H9 (cell line): ENCODE measurements at regions not wholly inside any gene's neighbourhood (a gene's known extent, or its start where the extent isn't known, plus 50 kb on each side); places are given as distances from the start of the nearest gene placed in this dataset.

ENCODE experiments used
- DNase-seq: peaks from one replicate; pipeline ENCODE4 v3.0.0-alpha.2; 2017
- H2AFZ ChIP-seq: one replicate; pipeline ENCODE4 v1.6.1; 2013; ENCODE audit warnings: mild to moderate bottlenecking, low read length, control low read depth, moderate library complexity
- H2AK5ac ChIP-seq: 2 replicates; pipeline ENCODE4 v1.6.1; 2013; ENCODE audit warnings: low read length, control low read depth, mixed read lengths; ENCODE audit not compliant: insufficient read length
- H2BK120ac ChIP-seq: one replicate; pipeline ENCODE4 v1.6.1; 2013; ENCODE audit warnings: low read depth, mild to moderate bottlenecking, low read length, control low read depth, inconsistent platforms; ENCODE audit not compliant: poor library complexity, severe bottlenecking
- H2BK12ac ChIP-seq: 2 replicates; pipeline ENCODE4 v1.6.1; 2013; ENCODE audit warnings: low read length, control low read depth, mixed read lengths, low read depth; ENCODE audit not compliant: insufficient read length
- H2BK15ac ChIP-seq: 2 replicates; pipeline ENCODE4 v1.6.1; 2013; ENCODE audit warnings: low read depth, low read length, control low read depth
- H2BK20ac ChIP-seq: one replicate; pipeline ENCODE4 v1.6.1; 2013; ENCODE audit warnings: low read depth, mild to moderate bottlenecking, low read length, control low read depth, inconsistent platforms; ENCODE audit not compliant: poor library complexity, severe bottlenecking
- H2BK5ac ChIP-seq: 2 replicates; pipeline ENCODE4 v1.6.1; 2013; ENCODE audit warnings: low read length, control low read depth, mixed read lengths; ENCODE audit not compliant: insufficient read length
- H3K14ac ChIP-seq: 2 replicates; pipeline ENCODE4 v1.6.1; 2013; ENCODE audit warnings: low read length, control low read depth; ENCODE audit not compliant: insufficient read depth
- H3K18ac ChIP-seq: 2 replicates; pipeline ENCODE4 v1.6.1; 2013; ENCODE audit warnings: low read depth, mild to moderate bottlenecking, mixed read lengths, low read length, control low read depth; ENCODE audit not compliant: insufficient read length
- H3K23ac ChIP-seq: 2 replicates; pipeline ENCODE4 v1.6.1; 2013; ENCODE audit warnings: low read length, control low read depth, mixed read lengths, low read depth; ENCODE audit not compliant: insufficient read length
- H3K23me2 ChIP-seq: 2 replicates; pipeline ENCODE4 v1.6.1; 2013; ENCODE audit warnings: low read depth, mild to moderate bottlenecking, mixed read lengths, low read length, control low read depth; ENCODE audit not compliant: insufficient read length, poor library complexity, severe bottlenecking
- H3K27ac ChIP-seq: 2 replicates; pipeline ENCODE4 v1.5.1; 2013; ENCODE audit warnings: low read length, control low read depth, mixed read lengths, low read depth; ENCODE audit not compliant: insufficient read length
- H3K27me3 ChIP-seq: 2 replicates; pipeline ENCODE4 v1.6.1; 2013; ENCODE audit warnings: low read length, control low read depth, inconsistent platforms; ENCODE audit not compliant: insufficient read depth
- H3K4ac ChIP-seq: 2 replicates; pipeline ENCODE4 v1.6.1; 2013; ENCODE audit warnings: low read depth, mild to moderate bottlenecking, control low read depth, inconsistent platforms, low read length, moderate library complexity
- H3K4me1 ChIP-seq: 2 replicates; pipeline ENCODE4 v1.6.1; 2013; ENCODE audit warnings: low read length, control low read depth, inconsistent platforms; ENCODE audit not compliant: insufficient read depth
- H3K4me2 ChIP-seq: 2 replicates; pipeline ENCODE4 v1.6.1; 2013; ENCODE audit warnings: low read length, control low read depth, mixed read lengths; ENCODE audit not compliant: insufficient read length, insufficient read depth
- H3K56ac ChIP-seq: 2 replicates; pipeline ENCODE4 v1.6.1; 2013; ENCODE audit warnings: low read depth, mild to moderate bottlenecking, mixed read lengths, low read length, control low read depth; ENCODE audit not compliant: insufficient read length
- H3K79me1 ChIP-seq: 2 replicates; pipeline ENCODE4 v1.6.1; 2013; ENCODE audit warnings: low read depth, mild to moderate bottlenecking, moderate library complexity, low read length, control low read depth, inconsistent platforms; ENCODE audit not compliant: insufficient read depth, poor library complexity, severe bottlenecking
- H3K79me2 ChIP-seq: 2 replicates; pipeline ENCODE4 v1.6.1; 2013; ENCODE audit warnings: low read length, control low read depth, inconsistent platforms; ENCODE audit not compliant: insufficient read depth
- H3K9ac ChIP-seq: 2 replicates; pipeline ENCODE4 v1.6.1; 2013; ENCODE audit warnings: low read length, control low read depth, mixed read lengths; ENCODE audit not compliant: insufficient read length; ENCODE audit errors: extremely low read depth
- H3K9me3 ChIP-seq: one replicate; pipeline ENCODE4 v1.6.1; 2013; ENCODE audit warnings: low read depth, low read length, inconsistent platforms; ENCODE audit not compliant: control insufficient read depth
- H3T11ph ChIP-seq: one replicate; pipeline ENCODE4 v1.6.1; 2013; ENCODE audit warnings: mild to moderate bottlenecking, low read length, control low read depth, inconsistent platforms
- H4K20me1 ChIP-seq: one replicate; pipeline ENCODE4 v1.6.1; 2013; ENCODE audit not compliant: control insufficient read depth, insufficient read length, insufficient read depth
- H4K5ac ChIP-seq: 2 replicates; pipeline ENCODE4 v1.6.1; 2013; ENCODE audit warnings: low read depth, mild to moderate bottlenecking, mixed read lengths, low read length, control low read depth; ENCODE audit not compliant: insufficient read length
- H4K8ac ChIP-seq: replicated peaks from 2 replicates; pipeline ENCODE4 v1.6.1; 2013; ENCODE audit warnings: low read length, control low read depth, mixed read lengths, low read depth; ENCODE audit not compliant: insufficient read length
- H4K91ac ChIP-seq: 2 replicates; pipeline ENCODE4 v1.6.1; 2013; ENCODE audit warnings: low read depth, mild to moderate bottlenecking, moderate library complexity, mixed read lengths, low read length, control low read depth; ENCODE audit not compliant: insufficient read length
- H3K27ac Mint-ChIP-seq, 3 experiments: 2 replicates in 2 of 3; 3 replicates in 1 of 3; pipeline ENCODE4 v1.8.0; 2020 to 2021; ENCODE audit warnings: mixed read lengths in 3 of 3, mild to moderate bottlenecking in 1 of 3, moderate library complexity in 1 of 3
- H3K27me3 Mint-ChIP-seq: 2 replicates; pipeline ENCODE4 v1.8.0; 2021; ENCODE audit warnings: low read depth, mild to moderate bottlenecking, moderate library complexity, mixed read lengths
- H3K36me3 Mint-ChIP-seq, 3 experiments: 2 replicates in 2 of 3; 3 replicates in 1 of 3; pipeline ENCODE4 v1.8.0; 2020 to 2021; ENCODE audit warnings: low read depth in 3 of 3, mixed read lengths in 3 of 3; ENCODE audit not compliant: insufficient read depth in 1 of 3
- H3K4me1 Mint-ChIP-seq, 2 experiments: 2 replicates each; pipeline ENCODE4 v1.8.0; 2020; ENCODE audit warnings: mixed read lengths in 2 of 2
- H3K4me3 Mint-ChIP-seq, 2 experiments: 2 replicates in 1 of 2; 3 replicates in 1 of 2; pipeline ENCODE4 v1.8.0; 2020 to 2021; ENCODE audit warnings: mild to moderate bottlenecking in 2 of 2, mixed read lengths in 2 of 2, moderate library complexity in 1 of 2
- H3K9me3 Mint-ChIP-seq, 2 experiments: 2 replicates in 1 of 2; 3 replicates in 1 of 2; pipeline ENCODE4 v1.8.0; 2020; ENCODE audit warnings: mild to moderate bottlenecking in 2 of 2, mixed read lengths in 2 of 2, moderate library complexity in 1 of 2
- WGBS: extraction: QIAGEN DNeasy Blood & Tissue Kit; methylation state at CpG from one replicate; pipeline ENCODE4 v1.1.7; 2013; ENCODE audit warnings: missing lambda C conversion rate, low lambda C conversion rate, mixed read lengths; ENCODE audit not compliant: insufficient read length; ENCODE audit errors: extremely low coverage; 5-methylcytosine and 5-hydroxymethylcytosine counted together
- TF ChIP-seq, protein P1 (sequence below): fragments of 200-600 bp; sonication (generic); conservative IDR thresholded peaks from 3 replicates; pipeline ENCODE4 v1.8.0; 2021; ENCODE audit warnings: antibody characterized with exemption, mild to moderate bottlenecking

DNA sequence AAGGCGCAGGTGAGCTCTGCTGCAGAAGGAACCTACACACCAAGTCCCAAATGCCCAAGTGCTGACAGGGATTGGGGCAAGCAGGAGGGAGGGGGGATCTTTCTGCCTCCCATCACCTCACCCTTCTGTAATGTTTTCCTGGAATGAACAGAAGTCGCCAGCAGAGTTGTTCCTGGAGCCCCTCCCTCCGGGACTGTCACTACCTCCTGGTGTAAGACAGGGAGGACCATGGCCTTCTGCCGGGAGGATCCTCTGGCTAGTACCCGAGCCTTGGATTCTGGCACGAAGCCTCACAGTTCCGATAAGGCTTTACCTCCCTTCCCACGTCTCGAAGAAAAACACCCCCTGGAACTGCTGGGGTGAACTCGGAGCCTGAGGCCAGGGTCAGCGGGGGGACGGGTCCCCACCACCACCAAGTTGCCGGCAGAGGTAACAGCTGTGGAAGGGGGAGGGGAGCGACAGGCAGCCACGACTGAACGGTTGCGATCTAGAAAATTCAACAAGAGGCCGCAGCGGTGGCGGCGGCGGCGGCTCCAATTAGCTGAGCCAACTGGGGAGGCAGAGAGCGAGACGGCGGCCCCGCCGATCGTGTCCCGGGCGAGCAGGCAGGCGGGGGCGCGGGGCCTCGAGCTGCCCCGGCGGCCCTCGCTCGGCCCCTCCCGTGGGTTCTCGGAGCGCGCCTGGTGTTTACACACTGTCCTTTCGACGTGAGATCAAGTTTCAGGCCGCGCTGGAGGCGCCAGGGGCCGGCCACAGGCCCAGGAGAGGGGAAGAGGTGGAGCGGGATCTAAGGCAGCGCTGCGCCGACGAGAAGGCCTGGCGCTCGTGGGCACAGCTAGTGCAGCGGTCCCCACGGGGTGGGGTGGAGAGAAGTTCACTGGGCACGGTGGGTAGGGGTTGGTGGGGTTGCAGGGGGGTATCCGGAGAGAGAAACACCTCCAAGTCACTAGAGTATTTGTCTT, 53.7 kb upstream of the BCOR start:
- Histone ChIP-seq H3K14ac (peak overlapping the region; percentile 44; the same call in 1 of the 2 replicates), H3K23ac (no peak overlapping the region), H2BK120ac (no peak overlapping the region), H3K23me2 (peaks cover 49% of the 10 kb centered on the region), H2BK12ac (no peak overlapping the region), H2AFZ (no peak overlapping the region), H3K4me1 (peaks cover 12% of the 10 kb centered on the region; the same call in 1 of the 2 replicates), H2BK20ac (no peak overlapping the region), H3K27ac (no peak overlapping the region), H3K9ac (peak overlapping the region; percentile 16), H3K4ac (no peak overlapping the region), H2BK15ac (no peak overlapping the region), H2BK5ac (no peak overlapping the region), H4K5ac (no peak overlapping the region), H3K56ac (no peak overlapping the region), H4K91ac (no peak overlapping the region), H3K4me2 (peak overlapping the region; percentile 86), H3K27me3 (peaks cover 67% of the 10 kb centered on the region), H3K79me1 (no peaks in the 10 kb centered on the region), H2AK5ac (no peak overlapping the region), H3K9me3 (no peaks in the 10 kb centered on the region), H3K79me2 (no peaks in the 10 kb centered on the region; the same call in 1 of the 2 replicates), H4K20me1 (peaks cover 5% of the 10 kb centered on the region), H3K18ac (no peak overlapping the region), H4K8ac (no peak overlapping the region), H3T11ph (no peak overlapping the region)
- peak overlapping the region; percentile 51 to 77 for H3K4me3 Mint-ChIP-seq
- WGBS = no CpG with 5 or more reads among the region's 60 CpGs
- peak; percentile 50 for DNase-seq
- peaks cover 77% of the 10 kb centered on the region for H3K27me3 Mint-ChIP-seq
- TF ChIP-seq, protein P1, sequence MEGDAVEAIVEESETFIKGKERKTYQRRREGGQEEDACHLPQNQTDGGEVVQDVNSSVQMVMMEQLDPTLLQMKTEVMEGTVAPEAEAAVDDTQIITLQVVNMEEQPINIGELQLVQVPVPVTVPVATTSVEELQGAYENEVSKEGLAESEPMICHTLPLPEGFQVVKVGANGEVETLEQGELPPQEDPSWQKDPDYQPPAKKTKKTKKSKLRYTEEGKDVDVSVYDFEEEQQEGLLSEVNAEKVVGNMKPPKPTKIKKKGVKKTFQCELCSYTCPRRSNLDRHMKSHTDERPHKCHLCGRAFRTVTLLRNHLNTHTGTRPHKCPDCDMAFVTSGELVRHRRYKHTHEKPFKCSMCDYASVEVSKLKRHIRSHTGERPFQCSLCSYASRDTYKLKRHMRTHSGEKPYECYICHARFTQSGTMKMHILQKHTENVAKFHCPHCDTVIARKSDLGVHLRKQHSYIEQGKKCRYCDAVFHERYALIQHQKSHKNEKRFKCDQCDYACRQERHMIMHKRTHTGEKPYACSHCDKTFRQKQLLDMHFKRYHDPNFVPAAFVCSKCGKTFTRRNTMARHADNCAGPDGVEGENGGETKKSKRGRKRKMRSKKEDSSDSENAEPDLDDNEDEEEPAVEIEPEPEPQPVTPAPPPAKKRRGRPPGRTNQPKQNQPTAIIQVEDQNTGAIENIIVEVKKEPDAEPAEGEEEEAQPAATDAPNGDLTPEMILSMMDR = no peak
- peaks cover 42 to 45% of the 10 kb centered on the region in 2 experiments for H3K9me3 Mint-ChIP-seq
- peaks cover 0 to 2% (median 0%) of the 10 kb centered on the region in 3 experiments; a peak in 1 of 7 replicates for H3K36me3 Mint-ChIP-seq
- H3K27ac Mint-ChIP-seq = no peak overlapping the region
- peaks cover 29 to 36% of the 10 kb centered on the region in 2 experiments for H3K4me1 Mint-ChIP-seq
